ENCODE measurements at regions not wholly inside any gene's neighbourhood (a gene's known extent, or its start where the extent isn't known, plus 50 kb on each side); places are given as distances from the start of the nearest gene placed in this dataset.
"Not testable (repeated sequence)": the region's sequence is repeated elsewhere in the genome, so short reads cannot be mapped to it uniquely, and the experiment has no call there.

DNA sequence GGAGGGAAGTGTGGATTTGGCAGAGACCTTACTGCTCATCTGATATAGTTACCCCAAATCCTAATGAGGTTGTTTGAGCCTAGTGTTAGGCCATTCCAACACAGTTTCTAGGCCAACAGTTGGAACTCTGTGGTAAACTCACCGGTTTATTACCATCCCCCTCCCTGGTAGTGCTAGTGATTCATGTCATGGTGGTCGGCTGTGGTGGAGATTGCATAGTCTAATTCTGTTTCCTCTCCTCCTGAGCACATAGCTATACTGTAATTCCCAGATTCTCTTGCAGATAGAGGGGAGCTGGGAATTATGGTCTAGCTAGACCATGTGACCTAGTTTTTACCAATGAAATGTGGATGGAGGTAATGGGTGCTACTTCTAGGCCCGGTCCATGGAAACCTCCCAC is 123.7 kb upstream of the KIF26B start:
- no peak for DNase-seq

DNA sequence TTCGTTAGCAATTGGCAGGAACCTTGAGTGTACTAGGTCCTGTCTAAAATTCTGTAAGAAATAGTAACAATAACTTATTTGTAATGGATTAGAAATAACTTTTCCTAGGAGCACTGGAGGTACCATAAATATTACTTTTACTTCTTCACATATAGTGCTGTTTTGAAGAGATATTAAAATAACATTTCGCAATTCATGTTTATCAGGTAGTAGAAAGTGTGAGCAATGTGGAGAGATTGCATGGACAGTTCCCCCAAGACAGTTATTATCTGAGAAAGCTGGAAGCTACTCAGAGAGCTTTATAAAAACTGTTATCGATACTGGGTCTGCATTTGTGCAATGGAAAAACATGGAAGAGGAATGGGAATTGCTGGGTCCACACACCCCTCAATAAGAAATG is 128.5 kb upstream of the KIF26B start:
- DNase-seq = no peak

DNA sequence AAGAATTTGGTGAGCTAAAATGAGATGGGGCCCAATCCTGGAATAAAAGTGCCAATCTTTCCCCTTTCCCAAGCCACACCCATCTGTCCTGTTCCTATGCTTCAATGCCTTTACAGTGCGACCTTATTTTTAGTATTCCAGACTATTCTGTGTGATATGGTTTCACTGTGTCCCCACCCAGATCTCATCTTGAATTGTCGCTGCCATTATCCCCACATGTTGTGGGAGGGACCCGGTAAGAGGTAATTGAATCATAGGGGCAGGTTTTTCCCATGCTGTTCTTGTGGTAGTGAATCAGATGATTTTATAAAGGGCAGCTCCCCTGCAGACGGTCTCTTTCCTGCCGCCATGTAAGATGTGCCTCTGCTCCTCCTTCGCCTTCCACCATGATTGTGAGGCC is 129.3 kb upstream of the KIF26B start:
- no peak for DNase-seq

DNA sequence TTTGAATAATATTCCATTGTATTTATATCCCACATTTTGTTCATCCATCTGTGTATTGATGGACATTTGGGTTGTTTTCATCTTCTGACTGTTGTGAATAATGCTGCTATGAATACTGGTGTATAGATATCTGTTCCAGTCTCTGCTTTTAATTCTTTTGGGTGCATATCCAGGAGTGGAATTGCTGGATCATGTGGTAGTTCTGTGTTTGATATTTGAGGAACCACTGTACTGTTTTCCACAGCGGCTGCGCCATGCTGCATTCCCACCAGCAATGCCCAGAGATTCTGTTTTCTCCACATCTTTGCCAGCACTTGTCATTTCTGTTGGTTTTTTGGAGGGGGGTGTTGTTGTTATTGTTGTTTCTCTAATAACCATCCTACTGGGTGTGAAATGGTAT is 131.6 kb upstream of the KIF26B start:
- no peak for DNase-seq

DNA sequence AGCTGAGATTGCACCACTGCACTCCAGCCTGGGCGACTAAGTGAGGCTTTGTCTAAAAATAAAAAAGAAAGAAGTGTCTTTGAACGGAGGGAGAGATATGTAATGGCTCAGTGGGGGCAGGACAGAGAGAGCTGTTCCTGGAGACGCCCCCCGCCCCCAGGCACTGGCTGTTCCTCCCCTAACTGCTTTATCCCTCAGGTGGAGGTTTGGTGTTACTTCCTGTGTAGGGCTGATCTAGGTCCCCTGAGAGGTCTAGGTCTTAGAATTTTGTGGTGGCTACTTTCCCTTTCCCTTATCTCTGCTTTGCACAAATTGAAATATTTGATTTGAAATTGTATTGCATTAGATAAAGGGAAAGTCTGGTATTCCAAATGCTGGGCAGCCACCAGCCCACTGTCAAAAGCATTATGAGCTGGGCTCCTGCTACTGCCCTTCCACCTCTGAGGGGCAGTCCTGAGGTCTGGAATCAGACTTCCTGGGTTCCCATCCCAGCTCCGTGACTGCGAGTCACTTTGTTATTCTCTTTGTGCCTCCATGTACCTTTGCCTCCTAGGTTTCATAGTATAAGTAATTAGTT is 134.8 kb upstream of the KIF26B start:
- DNase-seq = no peak

DNA sequence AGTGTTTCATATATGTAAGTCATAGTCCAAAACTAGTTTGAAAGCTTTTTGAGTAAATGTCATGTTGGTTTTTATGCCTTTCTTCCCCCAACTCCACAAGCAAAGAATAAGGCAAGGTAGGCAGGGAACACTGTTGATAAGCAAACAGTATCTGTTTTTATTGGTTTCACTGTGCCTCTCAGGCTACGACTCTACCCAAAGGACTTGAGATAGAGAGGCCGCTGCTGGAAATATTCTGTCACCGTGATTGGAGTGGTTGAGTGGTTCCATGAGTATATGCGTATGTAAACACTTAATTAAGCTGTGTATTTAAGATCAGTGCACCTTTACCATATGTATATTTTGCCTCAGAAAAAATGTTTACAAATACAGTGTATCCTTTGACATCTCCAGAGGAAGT is 138.1 kb upstream of the KIF26B start:
- DNase-seq = no peak

DNA sequence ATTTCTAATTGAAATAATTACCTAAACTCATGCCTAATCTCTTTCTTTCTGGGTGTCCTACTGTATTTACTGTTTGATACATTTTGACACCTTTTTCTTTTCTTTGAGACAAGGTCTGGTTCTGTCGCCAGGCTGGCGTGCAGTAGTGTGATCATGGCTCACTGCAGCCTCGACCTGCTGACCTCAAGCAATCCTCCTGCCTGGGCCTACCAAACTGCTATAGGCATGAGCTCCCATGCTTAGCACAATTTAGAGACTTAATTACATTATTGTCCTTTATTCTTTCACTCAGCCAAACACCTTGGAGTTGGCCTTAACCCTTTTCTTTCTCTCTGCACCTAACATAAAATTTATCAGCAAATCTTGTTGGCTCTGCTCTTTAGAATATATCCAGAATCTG is 139.8 kb upstream of the KIF26B start:
- DNase-seq = no peak

DNA sequence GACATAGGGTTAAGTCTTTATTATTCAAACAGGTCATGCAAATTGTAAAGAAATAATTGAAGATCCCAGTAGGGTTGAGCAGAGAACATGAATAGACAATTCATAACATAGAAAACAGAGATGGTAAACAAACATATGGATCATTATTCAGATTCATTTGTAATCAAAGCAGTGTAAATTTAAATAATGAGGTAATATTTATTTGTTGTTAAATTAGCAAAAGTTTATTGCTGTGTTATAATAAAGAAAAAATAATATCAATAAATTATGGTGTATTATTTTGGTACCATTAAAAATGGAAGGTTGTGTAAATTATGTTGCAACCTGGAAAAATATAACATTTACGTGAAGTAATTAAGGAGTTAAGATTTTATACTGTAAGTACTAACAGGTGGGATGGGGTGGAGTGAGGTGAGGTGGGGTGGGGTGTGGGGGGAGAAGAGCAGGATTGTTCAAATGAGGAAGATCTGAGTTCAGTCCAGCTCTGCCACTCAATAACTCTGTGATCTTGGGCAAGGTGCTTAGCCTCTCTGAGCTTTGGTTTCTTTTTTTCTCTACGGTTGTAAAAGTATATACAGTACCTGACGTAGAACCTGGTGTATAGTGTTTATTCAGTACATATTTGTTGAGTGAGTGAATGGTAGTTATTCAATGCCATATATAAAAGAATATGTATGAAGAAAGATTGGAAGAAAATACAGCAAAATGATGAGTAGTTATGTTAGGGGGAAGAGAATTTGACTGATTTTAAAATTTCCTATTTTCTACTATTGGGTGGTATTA is 140.3 kb upstream of the KIF26B start:
- no peak for DNase-seq

DNA sequence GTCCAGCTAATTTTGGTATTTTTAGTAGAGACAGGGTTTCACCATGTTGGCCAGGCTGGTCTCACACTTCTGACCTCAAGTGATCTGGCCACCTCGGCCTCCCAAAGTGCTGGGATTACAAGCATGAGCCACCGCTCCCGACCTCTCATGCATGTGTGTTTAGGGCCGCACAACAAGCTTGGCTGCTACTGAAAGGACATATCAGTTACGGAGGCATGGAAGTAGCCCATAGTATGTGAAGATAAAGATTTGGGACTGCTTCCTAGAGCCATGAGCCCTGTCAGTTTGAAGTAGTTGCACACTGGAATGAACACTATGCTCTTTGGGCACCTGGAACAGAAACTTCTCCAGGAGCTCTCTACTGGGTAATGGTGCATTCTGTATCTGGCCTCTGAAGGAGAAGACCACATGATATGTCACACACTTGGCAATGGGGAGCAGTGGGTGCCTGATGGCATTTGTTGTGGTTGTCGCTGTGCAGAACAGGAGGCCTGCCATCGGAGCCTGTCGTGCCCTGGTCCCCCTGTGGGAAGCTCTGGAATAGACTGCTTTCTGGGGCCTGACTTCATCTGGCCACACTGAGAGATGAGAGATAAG is 144.7 kb upstream of the KIF26B start:
- DNase-seq = no peak

DNA sequence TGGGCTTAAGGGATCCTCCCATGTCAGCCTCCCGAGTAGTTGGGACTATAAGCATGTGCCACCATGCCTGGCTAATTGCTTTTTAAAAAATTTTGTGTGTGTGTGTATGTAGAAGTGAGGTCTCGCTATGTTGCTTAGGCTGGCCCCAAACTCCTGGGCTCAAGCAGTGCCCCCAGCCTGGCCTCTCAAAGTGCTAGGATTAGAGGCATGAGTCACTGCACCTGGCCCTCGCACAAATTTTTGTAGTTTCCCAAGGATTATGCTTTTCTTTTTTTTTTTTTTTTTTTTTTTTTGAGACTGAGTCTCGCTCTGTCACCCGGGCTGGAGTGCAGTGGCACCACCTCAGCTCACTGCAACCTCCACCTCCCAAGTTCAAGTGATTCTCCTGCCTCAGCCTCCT is 144.4 kb upstream of the HNRNPU start:
- DNase-seq = no peak

DNA sequence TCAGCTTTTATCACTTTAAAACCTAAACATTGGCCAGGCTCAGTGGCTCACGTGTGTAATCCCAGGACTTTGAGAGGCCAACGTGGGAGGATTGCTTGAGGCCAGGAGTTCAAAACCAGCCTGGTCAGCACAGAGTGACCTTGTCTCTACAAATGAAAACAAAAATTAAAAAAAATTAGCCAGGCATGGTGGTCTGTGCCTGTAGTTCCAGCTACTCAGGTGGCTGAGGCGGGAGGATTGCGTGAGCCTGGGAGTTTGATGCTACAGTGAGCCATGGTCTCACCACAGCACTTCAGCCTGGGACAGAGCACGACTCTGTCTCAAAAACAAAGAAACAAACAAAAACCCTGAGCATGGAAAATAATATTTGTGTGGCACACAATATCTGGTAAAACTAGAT is 143.5 kb upstream of the HNRNPU start:
- DNase-seq = no peak

DNA sequence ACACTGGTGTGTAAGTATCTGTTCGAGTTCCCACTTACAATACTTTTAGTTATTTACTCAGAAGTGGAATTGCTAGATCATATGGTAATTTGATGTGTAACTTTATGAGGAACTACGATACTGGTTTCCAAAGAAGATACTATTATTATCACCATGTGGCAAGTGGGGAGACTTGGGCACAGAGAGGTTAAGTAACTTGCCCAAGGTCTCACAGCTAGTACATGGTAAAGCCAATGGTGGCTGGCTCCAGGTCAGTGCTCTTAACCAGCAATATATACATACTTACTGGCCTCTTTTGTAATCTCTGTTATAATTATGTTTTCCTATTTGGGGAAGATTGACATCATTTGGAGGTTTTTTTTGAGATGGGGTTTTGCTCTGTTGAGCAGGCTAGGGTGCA is 138.9 kb upstream of the HNRNPU start:
- DNase-seq = no peak

DNA sequence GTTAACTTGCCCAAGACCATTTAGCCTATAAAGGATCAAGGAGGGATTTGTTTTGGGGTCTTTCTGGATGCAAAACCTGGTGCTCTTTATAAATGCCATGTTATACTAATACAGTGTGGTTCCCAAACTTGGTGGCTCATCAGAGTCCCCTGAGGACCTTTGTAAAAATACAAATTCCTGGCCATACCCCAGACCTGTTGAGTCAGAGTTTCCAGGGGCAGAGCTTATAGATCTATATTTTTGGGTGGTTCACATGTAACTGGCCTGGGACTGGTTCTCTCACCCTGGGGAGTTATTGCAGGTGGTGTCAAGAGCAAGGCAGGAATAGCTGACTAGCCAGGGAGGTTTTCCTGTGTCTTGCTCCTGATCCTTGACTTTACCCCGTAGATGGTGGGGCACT is 136.9 kb upstream of the HNRNPU start:
- DNase-seq = no peak

DNA sequence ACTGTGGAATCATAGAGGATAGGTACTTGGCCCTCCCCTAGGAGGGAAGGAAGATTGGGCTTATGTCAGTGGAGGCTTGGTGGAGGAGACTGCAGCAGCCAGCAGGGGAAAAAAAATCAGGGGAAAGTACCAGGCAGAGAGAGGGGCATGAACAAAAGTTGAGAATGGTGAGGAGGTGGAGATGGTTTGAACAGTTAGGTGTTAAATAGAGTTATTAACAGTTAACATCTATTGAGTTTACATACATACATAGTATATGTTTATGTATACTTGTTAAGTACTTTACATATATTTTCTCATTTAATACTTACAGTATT is 136.5 kb upstream of the HNRNPU start:
- no peak for DNase-seq

DNA sequence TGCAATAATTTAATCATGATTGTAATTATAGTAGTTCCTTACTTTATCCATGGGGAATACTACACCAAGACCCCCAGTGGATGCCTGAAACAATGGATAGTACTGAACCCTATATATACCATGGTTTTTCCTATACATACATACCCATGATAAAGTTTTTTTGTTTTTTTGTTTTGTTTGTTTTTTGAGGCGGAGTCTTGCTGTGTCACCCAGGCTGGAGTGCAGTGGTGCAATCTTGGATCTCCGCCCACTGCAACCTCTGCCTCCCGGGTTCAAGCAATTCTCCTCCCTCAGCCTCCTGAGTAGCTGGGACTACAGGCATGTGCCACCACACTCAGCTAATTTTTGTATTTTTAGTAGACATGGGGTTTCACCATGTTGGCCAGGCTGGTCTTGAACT is 135.3 kb upstream of the HNRNPU start:
- not testable (repeated sequence) for DNase-seq

DNA sequence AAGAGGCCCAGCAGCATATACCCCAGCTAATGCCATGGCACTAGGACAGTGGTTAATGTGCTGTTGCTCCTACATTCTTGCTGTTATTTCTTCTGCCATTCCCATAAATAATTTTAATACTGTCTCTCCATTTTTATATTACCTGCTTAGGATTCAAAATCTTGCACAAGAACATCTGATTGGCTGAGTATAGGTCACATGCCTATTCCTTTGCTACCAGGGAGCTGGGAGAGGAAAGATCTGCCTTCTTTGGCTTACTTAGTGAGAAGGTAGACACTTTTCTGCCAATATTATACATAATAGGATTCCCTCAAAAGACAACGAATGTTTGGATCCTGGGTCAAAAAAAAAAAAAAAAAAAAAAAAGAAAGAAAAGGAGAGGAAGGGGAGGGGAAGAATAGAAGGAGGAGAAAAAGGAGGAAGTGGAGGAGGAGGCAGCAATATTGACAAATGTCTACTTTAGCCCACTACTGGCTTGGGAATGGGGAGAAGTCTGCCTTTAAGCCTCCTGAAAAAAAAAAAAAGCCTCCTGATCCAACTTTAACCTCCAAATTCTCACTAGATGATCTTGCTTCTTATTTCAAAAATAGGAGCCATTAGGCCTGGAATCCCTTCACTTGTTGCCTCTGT is 134.5 kb upstream of the HNRNPU start:
- no peak for DNase-seq

DNA sequence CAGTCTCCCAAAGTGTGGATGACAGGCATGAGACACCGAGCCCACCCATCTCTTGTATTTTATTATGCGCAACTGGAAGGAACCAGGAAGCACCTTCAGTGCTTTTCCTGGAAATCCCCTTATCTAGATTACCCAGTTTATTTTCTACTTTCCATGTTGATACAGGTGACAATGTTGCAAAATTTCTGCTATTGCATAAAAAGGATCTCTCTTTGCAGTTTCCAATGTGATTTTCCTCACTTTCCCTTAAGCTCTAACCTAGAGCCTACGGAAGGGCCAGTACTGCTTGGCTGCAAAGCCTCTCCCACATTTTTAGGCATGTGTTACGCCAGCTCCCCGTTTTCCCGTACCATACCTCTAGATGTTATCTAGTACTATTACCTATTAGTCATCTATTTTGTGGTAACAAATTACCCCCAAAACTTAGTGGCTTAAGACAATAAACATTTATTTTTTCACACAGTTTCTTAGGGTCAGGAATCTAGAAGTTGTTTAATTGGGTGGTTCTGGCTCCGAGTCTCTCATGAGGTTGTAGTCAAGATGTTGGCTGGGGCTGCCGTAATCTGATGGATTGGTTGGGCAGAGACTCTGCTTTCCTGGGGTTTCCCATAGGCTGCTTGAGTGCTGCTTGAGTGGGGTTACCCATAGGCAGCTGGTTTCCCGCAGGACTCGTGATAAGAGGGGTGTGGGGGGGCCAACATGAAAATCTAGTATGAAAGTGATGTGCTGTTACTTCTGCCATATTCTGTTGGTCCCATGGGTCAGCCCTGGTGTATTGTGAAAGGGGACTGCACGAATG is 131.5 kb upstream of the HNRNPU start:
- DNase-seq = no peak

DNA sequence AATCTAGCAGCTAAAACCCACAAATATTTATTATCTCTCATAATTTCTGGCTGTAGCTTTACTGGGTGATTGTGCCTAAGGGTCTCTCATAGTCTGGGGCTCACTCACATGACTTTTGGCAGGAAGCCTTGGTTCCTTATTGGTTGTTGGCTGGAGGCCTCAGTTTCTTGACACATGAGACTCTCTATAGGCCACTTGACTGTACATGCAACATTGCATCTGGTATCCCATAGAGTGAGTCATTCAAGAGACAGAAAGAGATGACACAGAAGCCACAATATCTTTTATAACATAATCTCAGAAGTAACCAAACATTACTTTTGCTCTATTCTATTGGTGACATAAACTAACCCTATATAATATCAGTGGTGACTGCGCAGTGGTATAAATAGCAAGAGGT is 128.5 kb upstream of the HNRNPU start:
- no peak for DNase-seq

DNA sequence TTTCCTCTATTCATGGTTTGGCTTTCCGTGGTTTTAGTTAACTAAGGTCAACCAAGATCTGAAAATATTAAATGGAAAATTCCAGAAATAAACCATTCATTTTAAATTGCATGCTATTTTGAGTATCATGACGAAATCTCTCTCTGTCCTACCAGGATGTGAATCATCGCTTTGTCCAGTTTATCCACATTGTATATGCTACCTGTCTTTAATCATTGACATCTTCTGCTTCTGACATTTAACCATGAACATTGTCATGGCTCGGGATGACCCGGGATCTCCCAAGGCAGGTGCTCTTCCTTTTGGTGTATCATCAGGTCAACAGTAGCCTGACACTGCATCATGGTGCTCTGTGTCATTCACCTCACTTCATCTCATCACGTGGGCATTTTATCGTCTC is 125.5 kb upstream of the HNRNPU start:
- no peak for DNase-seq

DNA sequence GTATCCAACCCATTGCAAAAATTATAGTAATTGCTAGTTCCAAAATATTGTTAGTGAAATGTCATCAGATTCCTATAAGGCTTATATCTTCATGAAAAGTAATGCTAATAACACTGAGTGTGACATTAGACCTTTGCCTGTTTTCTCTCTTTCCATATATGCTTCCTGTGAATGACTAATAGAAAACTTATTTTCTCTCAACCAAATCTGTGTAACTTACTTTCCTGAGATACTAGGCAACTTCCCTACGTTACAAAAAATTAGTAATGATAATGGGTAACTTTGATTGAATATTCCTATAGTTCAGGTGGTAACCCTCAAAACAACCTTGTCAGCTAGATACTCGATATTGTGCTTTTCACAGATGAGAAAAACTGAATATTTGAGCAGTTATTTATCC is 124.2 kb upstream of the HNRNPU start:
- no peak for DNase-seq

DNA sequence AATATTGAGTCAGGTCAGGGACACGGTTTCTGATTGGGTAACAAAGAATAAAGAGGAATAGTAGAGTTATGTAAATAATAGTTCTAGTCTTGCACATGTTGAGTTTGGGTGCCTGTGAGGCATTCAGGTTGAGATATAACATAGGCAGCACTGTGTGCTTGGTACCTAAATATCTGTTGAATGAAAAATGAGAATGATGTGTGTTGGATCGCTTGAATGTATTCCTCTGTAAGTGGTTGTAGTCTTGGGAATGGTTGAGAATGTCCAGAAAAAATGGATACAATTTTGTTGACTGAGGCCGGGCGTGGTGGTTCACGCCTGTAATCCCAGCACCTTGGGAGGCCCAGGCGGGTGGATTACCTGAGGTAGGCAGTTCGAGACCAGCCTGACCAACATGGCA is 116.3 kb upstream of the HNRNPU start:
- no peak for DNase-seq

DNA sequence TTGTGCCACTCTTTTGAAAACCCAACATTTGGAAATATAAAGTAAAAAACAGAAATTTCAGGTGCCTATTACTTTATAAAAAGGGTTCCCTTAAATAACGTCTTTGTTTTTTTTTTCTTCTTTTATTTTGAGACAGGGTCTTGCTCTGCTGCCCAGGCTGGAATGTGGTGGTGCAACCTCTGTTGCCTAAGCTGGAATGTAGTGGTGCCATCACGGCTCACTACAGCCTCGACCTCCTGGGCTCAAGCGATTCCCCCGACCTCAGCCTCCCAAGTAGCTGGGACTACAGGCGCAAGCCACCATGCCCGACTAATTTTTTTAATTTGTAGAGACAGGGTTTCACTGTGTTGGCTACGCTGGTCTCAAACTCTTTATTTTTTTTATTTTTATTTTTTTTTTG is 110.2 kb upstream of the HNRNPU start:
- no peak for DNase-seq

All from amygdala (tissue), 56 donors.